Peyer's patch (tissue), 4 donors: ENCODE measurements at regions not wholly inside any gene's neighbourhood (a gene's known extent, or its start where the extent isn't known, plus 50 kb on each side); places are given as distances from the start of the nearest gene placed in this dataset.
"Not testable (repeated sequence)": the region's sequence is repeated elsewhere in the genome, so short reads cannot be mapped to it uniquely, and the experiment has no call there.

Source experiments
- DNase-seq, 3 donors: peaks; one replicate each; pipeline ENCODE4 v3.0.0-alpha.2; 2017 to 2019
- H3K27ac ChIP-seq, 4 donors: fragments of 200-600 bp; sonication (generic); one replicate each; pipeline ENCODE4 v1.5.1; 2016 to 2019
- H3K27me3 ChIP-seq, 2 donors: fragments of 200-600 bp; sonication (generic); one replicate each; pipeline ENCODE4 v1.5.1; 2019
- H3K36me3 ChIP-seq, 3 donors: fragments of 200-600 bp; sonication (generic); one replicate each; pipeline ENCODE4 v1.5.1; 2016 to 2019
- H3K4me1 ChIP-seq, 4 donors: fragments of 200-600 bp; sonication (generic); one replicate each; pipeline ENCODE4 v1.5.1; 2016 to 2019
- H3K4me3 ChIP-seq, 4 donors: fragments of 200-600 bp; sonication (generic); 1 replicate in 3 of 4; 2 replicates in 1 of 4; pipeline ENCODE4 v1.5.1; 2016 to 2019; ENCODE audit warnings: mild to moderate bottlenecking in 1 of 4
- H3K9me3 ChIP-seq, 4 donors: fragments of 200-600 bp; sonication (generic); one replicate each; pipeline ENCODE4 v1.5.1; 2016 to 2019; ENCODE audit warnings: mild to moderate bottlenecking in 1 of 4
- CTCF ChIP-seq, 6 experiments: fragments of 450-650 bp in 4 of 6; fragments of 200-600 bp in 2 of 6; sonication (generic) in 1 of 6; IDR thresholded peaks; one replicate each; pipeline ENCODE4 v1.5.1; 2017 to 2019; ENCODE audit warnings: antibody characterized with exemption in 6 of 6, mild to moderate bottlenecking in 3 of 6, moderate library complexity in 1 of 6
- POLR2A ChIP-seq, 2 donors: fragments of 450-650 bp; IDR thresholded peaks; one replicate each; pipeline ENCODE4 v1.5.1; 2017; ENCODE audit warnings: antibody characterized with exemption in 2 of 2, mild to moderate bottlenecking in 2 of 2, moderate library complexity in 2 of 2

- Histone ChIP-seq H3K4me3 (no peak overlapping the region), H3K27me3 (no peaks in the 10 kb centered on the region), H3K4me1 (peaks cover 0 to 11% (median 4%) of the 10 kb centered on the region in 4 donors), H3K27ac (peak overlapping the region; percentile 58 to 84 (median 66)), H3K36me3 (no peaks in the 10 kb centered on the region), H3K9me3 (no peaks in the 10 kb centered on the region)
- TF ChIP-seq CTCF (IDR thresholded peaks at IDR 0.05) (no peak), POLR2A (IDR thresholded peaks at IDR 0.05) (peak in 1 of 2 donors; percentile 13)
- no peak for DNase-seq
Measured at GRCh38 chr21:39003982-39004633, 179.1 kb downstream of the PSMG1 start.

GRCh38 chr21:39001341-39001740 is 181.9 kb downstream of the PSMG1 start:
- Histone ChIP-seq H3K4me3 (no peak overlapping the region), H3K27ac (no peak overlapping the region), H3K4me1 (peaks cover 0 to 11% (median 4%) of the 10 kb centered on the region in 4 donors), H3K27me3 (no peaks in the 10 kb centered on the region), H3K9me3 (no peaks in the 10 kb centered on the region), H3K36me3 (no peaks in the 10 kb centered on the region)
- TF ChIP-seq CTCF (IDR thresholded peaks at IDR 0.05) = no peak
- no peak for TF ChIP-seq POLR2A (IDR thresholded peaks at IDR 0.05)
- no peak for DNase-seq

- TF ChIP-seq CTCF (IDR thresholded peaks at IDR 0.05) (no peak), POLR2A (IDR thresholded peaks at IDR 0.05) (no peak)
- H3K4me3 ChIP-seq = no peak overlapping the region
- DNase-seq = no peak
- peak overlapping the region in 1 of 4 donors; percentile 37 for H3K27ac ChIP-seq
- no peaks in the 10 kb centered on the region for H3K9me3 ChIP-seq
- peaks cover 0 to 15% (median 4%) of the 10 kb centered on the region in 4 donors for H3K4me1 ChIP-seq
- H3K36me3 ChIP-seq = no peaks in the 10 kb centered on the region
- no peaks in the 10 kb centered on the region for H3K27me3 ChIP-seq
Measured at GRCh38 chr21:39000496-39000895, 182.8 kb downstream of the PSMG1 start.

GRCh38 chr21:38999161-38999560 is 184.1 kb downstream of the PSMG1 start:
- no peak for TF ChIP-seq POLR2A (IDR thresholded peaks at IDR 0.05)
- no peak for TF ChIP-seq CTCF (IDR thresholded peaks at IDR 0.05)

GRCh38 chr21:38998281-38998680 is 185.0 kb downstream of the PSMG1 start:
- H3K27ac ChIP-seq, H3K27me3 ChIP-seq: not testable (repeated sequence)

More at GRCh38 chr21:38999161-38999560, 184.1 kb downstream of the PSMG1 start:
- DNase-seq = no peak
- Histone ChIP-seq H3K4me3 (no peak overlapping the region), H3K27me3 (no peaks in the 10 kb centered on the region), H3K36me3 (no peaks in the 10 kb centered on the region), H3K27ac (no peak overlapping the region), H3K9me3 (no peaks in the 10 kb centered on the region), H3K4me1 (peaks cover 0 to 16% (median 0%) of the 10 kb centered on the region in 4 donors)

GRCh38 chr21:38997843-38998175 is 185.4 kb downstream of the PSMG1 start:
- H3K27me3 ChIP-seq, H3K9me3 ChIP-seq, H3K4me3 ChIP-seq, H3K27ac ChIP-seq, DNase-seq, H3K36me3 ChIP-seq: not testable (repeated sequence)
- H3K4me1 ChIP-seq = peaks cover 0 to 24% (median 0%) of the 10 kb centered on the region in 4 donors

More at GRCh38 chr21:38998281-38998680, 185.0 kb downstream of the PSMG1 start:
- not testable (repeated sequence) for H3K9me3 ChIP-seq, H3K4me3 ChIP-seq, H3K36me3 ChIP-seq, DNase-seq
- peaks cover 0 to 24% (median 0%) of the 10 kb centered on the region in 4 donors for H3K4me1 ChIP-seq
